ENCODE measurements at regions not wholly inside any gene's neighbourhood (a gene's known extent, or its start where the extent isn't known, plus 50 kb on each side); places are given as distances from the start of the nearest gene placed in this dataset.

DNA sequence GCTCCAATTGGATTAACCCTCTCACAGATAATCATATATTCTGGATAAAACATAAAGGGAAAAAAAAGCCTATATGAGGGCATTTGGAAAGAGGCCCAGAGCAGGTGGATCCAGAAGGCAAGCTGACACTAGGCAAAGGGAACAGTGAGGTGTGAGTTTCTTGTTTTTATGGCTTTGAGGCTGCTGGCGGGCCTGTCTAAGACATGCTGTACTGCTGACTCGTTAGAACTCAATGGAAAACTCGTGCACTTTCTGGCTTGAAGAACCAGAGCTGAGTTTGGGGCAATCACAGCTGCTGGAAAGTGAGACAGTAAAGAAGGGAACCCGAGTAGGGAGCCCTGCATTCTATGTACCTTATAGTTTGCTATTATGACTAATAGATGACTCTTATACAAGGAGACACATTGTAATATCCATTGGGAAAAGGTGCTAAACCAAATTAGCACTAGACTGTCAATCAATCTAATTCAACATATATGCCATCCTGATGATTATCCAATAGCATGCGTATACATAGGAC lies 637.1 kb downstream of the GATA3 start:
- TF ChIP-seq, protein P1, sequence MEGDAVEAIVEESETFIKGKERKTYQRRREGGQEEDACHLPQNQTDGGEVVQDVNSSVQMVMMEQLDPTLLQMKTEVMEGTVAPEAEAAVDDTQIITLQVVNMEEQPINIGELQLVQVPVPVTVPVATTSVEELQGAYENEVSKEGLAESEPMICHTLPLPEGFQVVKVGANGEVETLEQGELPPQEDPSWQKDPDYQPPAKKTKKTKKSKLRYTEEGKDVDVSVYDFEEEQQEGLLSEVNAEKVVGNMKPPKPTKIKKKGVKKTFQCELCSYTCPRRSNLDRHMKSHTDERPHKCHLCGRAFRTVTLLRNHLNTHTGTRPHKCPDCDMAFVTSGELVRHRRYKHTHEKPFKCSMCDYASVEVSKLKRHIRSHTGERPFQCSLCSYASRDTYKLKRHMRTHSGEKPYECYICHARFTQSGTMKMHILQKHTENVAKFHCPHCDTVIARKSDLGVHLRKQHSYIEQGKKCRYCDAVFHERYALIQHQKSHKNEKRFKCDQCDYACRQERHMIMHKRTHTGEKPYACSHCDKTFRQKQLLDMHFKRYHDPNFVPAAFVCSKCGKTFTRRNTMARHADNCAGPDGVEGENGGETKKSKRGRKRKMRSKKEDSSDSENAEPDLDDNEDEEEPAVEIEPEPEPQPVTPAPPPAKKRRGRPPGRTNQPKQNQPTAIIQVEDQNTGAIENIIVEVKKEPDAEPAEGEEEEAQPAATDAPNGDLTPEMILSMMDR (IDR thresholded peaks at IDR 0.05), result no peak
- no peak for TF ChIP-seq POLR2A (IDR thresholded peaks at IDR 0.05)

Measured in esophagus squamous epithelium (tissue), 4 donors.